Lung (tissue), 11 donors: ENCODE measurements at regions not wholly inside any gene's neighbourhood (a gene's known extent, or its start where the extent isn't known, plus 50 kb on each side); places are given as distances from the start of the nearest gene placed in this dataset.

ENCODE experiments used
- ATAC-seq: fragments of 200-7000 bp; cut with Tn5 transposase; one replicate; pipeline ENCODE4 v1.9.1; 2020; ENCODE audit warnings: moderate number of reproducible peaks; ENCODE audit not compliant: insufficient read depth, low FRiP score
- DNase-seq, 3 donors: peaks; one replicate each; pipeline ENCODE4 v3.0.0-alpha.2; 2013 to 2017
- H3K27ac ChIP-seq, 2 donors: one replicate each; pipeline ENCODE4 v1.5.1; 2013; ENCODE audit warnings: mild to moderate bottlenecking in 2 of 2, moderate library complexity in 2 of 2, control low read depth in 1 of 2, inconsistent platforms in 1 of 2, low read depth in 1 of 2, low read length in 1 of 2
- H3K27me3 ChIP-seq, 3 donors: one replicate each; pipeline ENCODE4 v1.5.1; 2013; ENCODE audit warnings: low read length in 2 of 3; ENCODE audit not compliant: control insufficient read depth in 3 of 3, insufficient read depth in 3 of 3
- H3K36me3 ChIP-seq, 4 donors: one replicate each; pipeline ENCODE4 v1.5.1; 2013; ENCODE audit warnings: low read length in 4 of 4, mild to moderate bottlenecking in 1 of 4, moderate library complexity in 1 of 4; ENCODE audit not compliant: control insufficient read depth in 4 of 4, insufficient read depth in 4 of 4
- H3K4me1 ChIP-seq, 5 donors: one replicate each; pipeline ENCODE4 v1.5.1; 2013; ENCODE audit warnings: low read length in 5 of 5, mild to moderate bottlenecking in 2 of 5, moderate library complexity in 1 of 5; ENCODE audit not compliant: control insufficient read depth in 5 of 5, insufficient read depth in 5 of 5
- H3K4me3 ChIP-seq: one replicate; pipeline ENCODE4 v1.5.1; 2013; ENCODE audit warnings: mild to moderate bottlenecking, control low read depth, moderate library complexity
- H3K9ac ChIP-seq, 2 donors: one replicate each; pipeline ENCODE4 v1.5.1; 2013; ENCODE audit warnings: low read length in 2 of 2, control low read depth in 1 of 2; ENCODE audit not compliant: insufficient read depth in 1 of 2
- H3K9me3 ChIP-seq, 4 donors: one replicate each; pipeline ENCODE4 v1.5.1; 2013; ENCODE audit warnings: low read length in 3 of 4, mild to moderate bottlenecking in 1 of 4, moderate library complexity in 1 of 4; ENCODE audit not compliant: control insufficient read depth in 4 of 4, insufficient read depth in 3 of 4
- WGBS, 2 donors: extraction: QIAGEN DNeasy Blood & Tissue Kit; methylation state at CpG; one replicate each; pipeline ENCODE4 v1.1.7; 2013; 5-methylcytosine and 5-hydroxymethylcytosine counted together
- TF ChIP-seq, protein P1 (sequence below): IDR thresholded peaks from 2 replicates; pipeline ENCODE4 v1.5.1; 2012; ENCODE audit warnings: mild to moderate bottlenecking; ENCODE audit errors: control extremely low read depth, extremely low read depth
- donor health status: control.
- donor health status: control.
- donor health status: Bipolar disorder and iron deficiency.
- donor health status: healthy.
- donor health status: DM: yes; HTN: yes; CAD: no.

DNA sequence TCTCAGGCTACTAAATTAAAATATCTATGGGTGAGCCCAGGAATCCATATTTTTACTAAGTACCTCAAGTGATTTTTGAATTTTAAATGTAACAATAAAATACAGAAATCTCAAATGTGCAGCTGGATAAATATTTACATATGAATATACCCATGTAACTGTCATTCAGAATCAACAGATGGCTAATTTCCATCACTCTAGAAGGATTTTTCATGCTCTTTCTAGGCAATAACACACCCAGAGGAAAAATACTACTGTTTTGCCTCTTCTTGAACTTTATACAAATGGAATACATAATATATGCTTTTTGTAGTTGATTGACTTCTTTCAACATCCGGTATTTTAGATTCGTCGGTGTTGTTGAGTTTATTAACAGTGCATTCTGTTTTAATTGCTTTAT, 601.3 kb upstream of the NECTIN3 start:
- ATAC-seq (no peak), DNase-seq (no peak)
- Histone ChIP-seq H3K27me3 (no peaks in the 10 kb centered on the region), H3K9ac (no peak overlapping the region), H3K9me3 (no peaks in the 10 kb centered on the region), H3K27ac (no peak overlapping the region), H3K36me3 (no peaks in the 10 kb centered on the region), H3K4me3 (no peak overlapping the region), H3K4me1 (no peaks in the 10 kb centered on the region)
- TF ChIP-seq, protein P1, sequence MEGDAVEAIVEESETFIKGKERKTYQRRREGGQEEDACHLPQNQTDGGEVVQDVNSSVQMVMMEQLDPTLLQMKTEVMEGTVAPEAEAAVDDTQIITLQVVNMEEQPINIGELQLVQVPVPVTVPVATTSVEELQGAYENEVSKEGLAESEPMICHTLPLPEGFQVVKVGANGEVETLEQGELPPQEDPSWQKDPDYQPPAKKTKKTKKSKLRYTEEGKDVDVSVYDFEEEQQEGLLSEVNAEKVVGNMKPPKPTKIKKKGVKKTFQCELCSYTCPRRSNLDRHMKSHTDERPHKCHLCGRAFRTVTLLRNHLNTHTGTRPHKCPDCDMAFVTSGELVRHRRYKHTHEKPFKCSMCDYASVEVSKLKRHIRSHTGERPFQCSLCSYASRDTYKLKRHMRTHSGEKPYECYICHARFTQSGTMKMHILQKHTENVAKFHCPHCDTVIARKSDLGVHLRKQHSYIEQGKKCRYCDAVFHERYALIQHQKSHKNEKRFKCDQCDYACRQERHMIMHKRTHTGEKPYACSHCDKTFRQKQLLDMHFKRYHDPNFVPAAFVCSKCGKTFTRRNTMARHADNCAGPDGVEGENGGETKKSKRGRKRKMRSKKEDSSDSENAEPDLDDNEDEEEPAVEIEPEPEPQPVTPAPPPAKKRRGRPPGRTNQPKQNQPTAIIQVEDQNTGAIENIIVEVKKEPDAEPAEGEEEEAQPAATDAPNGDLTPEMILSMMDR = no peak
- 62 to 65% methylated on average over 3 of the region's 3 CpGs for WGBS, 2 donors

DNA sequence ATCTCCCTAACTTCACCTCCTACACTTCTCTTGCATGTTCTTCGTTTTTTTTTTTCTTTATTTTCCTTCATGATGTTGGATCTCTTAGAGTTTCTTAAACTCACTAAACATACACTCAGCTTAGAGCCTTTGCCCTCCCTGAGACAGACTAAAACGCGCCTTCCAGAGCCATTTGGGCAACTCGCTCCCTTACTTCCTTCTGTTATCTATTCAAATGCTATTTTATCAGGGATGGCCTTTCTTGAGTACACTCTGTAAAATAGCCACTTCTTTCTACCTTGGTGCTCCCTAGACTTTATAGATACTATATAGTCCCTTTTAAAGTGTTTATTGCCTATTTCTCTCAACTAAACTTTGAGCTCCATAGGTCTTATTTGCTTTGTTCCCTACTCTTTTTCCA, 598.2 kb upstream of the NECTIN3 start:
- no peaks in the 10 kb centered on the region for H3K9me3 ChIP-seq
- H3K9ac ChIP-seq = no peak overlapping the region
- 74 to 83% methylated on average over 4 of the region's 4 CpGs for WGBS, 2 donors
- no peaks in the 10 kb centered on the region for H3K36me3 ChIP-seq
- ATAC-seq = no peak
- H3K4me1 ChIP-seq = no peaks in the 10 kb centered on the region
- H3K27ac ChIP-seq = no peak overlapping the region
- H3K27me3 ChIP-seq = no peaks in the 10 kb centered on the region
- no peak overlapping the region for H3K4me3 ChIP-seq
- no peak for DNase-seq
- TF ChIP-seq, protein P1 = no peak

DNA sequence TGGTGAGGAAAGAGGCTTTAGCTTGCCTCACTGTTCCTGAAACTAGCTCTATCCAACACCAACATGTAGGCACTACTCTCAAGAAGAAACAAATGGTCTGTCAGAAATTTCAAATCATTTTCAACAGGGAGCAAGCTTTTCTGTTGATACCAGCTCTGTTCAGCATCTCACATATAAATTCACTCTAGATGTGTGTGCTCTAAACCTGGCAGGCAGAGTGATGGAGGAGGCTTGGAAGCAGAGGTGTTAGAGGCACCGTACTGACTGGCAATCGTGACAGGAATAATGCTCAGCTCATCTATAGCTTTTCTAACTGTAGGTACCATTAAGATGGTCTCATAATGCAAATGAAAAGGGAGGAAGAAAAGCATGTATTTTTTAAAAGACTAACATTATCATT, 597.2 kb upstream of the NECTIN3 start:
- TF ChIP-seq, protein P1 = no peak
- DNase-seq (no peak), ATAC-seq (no peak)
- Histone ChIP-seq H3K9ac (no peak overlapping the region), H3K4me3 (no peak overlapping the region), H3K4me1 (no peaks in the 10 kb centered on the region), H3K36me3 (no peaks in the 10 kb centered on the region), H3K27me3 (no peaks in the 10 kb centered on the region), H3K9me3 (no peaks in the 10 kb centered on the region), H3K27ac (no peak overlapping the region)
- 55 to 72% methylated on average over 2 of the region's 2 CpGs for WGBS, 2 donors

DNA sequence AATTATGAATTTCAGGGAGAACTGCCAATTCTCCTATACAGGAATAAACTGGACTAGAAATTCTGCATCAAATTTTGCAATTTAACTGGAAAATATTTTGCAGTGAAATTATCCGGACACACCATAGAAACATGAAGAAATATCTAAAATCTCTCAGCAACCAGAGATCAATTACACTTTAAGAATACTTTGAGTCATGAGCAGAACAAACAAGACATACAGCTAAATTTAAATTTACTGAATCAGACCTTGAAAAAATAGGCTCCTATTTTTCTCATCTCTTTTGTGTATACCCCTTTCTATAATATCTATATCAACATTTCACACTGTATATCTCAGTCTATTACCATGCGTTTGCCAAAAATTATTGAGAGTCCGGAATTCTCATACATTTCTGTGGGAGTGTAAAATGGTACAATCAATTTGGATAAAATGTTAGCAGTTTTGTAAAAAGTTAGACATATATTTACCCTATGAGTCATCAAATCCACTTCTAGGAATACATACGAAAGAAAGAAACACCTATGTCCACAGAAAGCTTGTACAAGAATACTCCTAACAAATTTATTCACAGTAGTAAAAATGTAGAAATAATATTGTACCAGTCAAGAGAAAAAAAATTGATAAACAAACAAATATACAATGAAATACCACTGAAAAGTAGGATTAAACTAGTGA, 593.1 kb upstream of the NECTIN3 start:
- WGBS, 2 donors = 85 to 89% methylated on average over 4 of the region's 4 CpGs
- no peaks in the 10 kb centered on the region for H3K36me3 ChIP-seq
- ATAC-seq (no peak), DNase-seq (no peak)
- H3K9ac ChIP-seq = no peak overlapping the region
- H3K4me1 ChIP-seq = no peaks in the 10 kb centered on the region
- H3K27ac ChIP-seq = no peak overlapping the region
- H3K9me3 ChIP-seq = peaks cover 0 to 8% (median 3%) of the 10 kb centered on the region in 4 donors
- no peak overlapping the region for H3K4me3 ChIP-seq
- TF ChIP-seq, protein P1 = no peak
- H3K27me3 ChIP-seq = no peaks in the 10 kb centered on the region
